GM12878 (cell line): ENCODE measurements at regions not wholly inside any gene's neighbourhood (a gene's known extent, or its start where the extent isn't known, plus 50 kb on each side); places are given as distances from the start of the nearest gene placed in this dataset.

Source experiments
- ATF7 ChIP-seq: fragments of 450-650 bp; IDR thresholded peaks from 2 replicates; pipeline ENCODE4 v1.6.1; 2016; ENCODE audit warnings: low read depth, mild to moderate bottlenecking
- BHLHE40 ChIP-seq, 2 experiments: fragments of 450-650 bp in 1 of 2; IDR thresholded peaks; 2 replicates each; pipeline ENCODE4 v1.6.1; 2011 to 2017; ENCODE audit warnings: low read depth in 2 of 2, borderline replicate concordance in 1 of 2, improper control_type of control experiment in 1 of 2, low read length in 1 of 2, mild to moderate bottlenecking in 1 of 2
- DPF2 ChIP-seq: fragments of 450-650 bp; IDR thresholded peaks from 2 replicates; pipeline ENCODE4 v1.6.1; 2017; ENCODE audit warnings: mild to moderate bottlenecking
- E4F1 ChIP-seq: fragments of 450-650 bp; IDR thresholded peaks from 2 replicates; pipeline ENCODE4 v1.6.1; 2018; ENCODE audit warnings: borderline replicate concordance, mild to moderate bottlenecking; ENCODE audit not compliant: partially characterized antibody
- ETV6 ChIP-seq, 2 experiments: fragments of 450-650 bp in 1 of 2; IDR thresholded peaks in 1 of 2; conservative IDR thresholded peaks in 1 of 2; 2 replicates each; pipeline ENCODE4 v1.6.1; 2014; ENCODE audit warnings: antibody characterized with exemption in 1 of 2, borderline replicate concordance in 1 of 2, low read depth in 1 of 2, mild to moderate bottlenecking in 1 of 2, moderate library complexity in 1 of 2
- IKZF1 ChIP-seq: fragments of 450-650 bp; conservative IDR thresholded peaks from 2 replicates; pipeline ENCODE4 v1.6.1; 2017; ENCODE audit warnings: antibody characterized with exemption, mild to moderate bottlenecking
- IKZF2 ChIP-seq, 2 experiments: fragments of 450-650 bp; IDR thresholded peaks; 2 replicates each; pipeline ENCODE4 v1.6.1; 2017; ENCODE audit warnings: mild to moderate bottlenecking in 2 of 2, moderate library complexity in 2 of 2
- KAT2A ChIP-seq: conservative IDR thresholded peaks from 2 replicates; pipeline ENCODE4 v1.6.1; 2011; ENCODE audit warnings: low read depth, low read length; ENCODE audit not compliant: control insufficient read depth
- NFYB ChIP-seq: IDR thresholded peaks from 2 replicates; pipeline ENCODE4 v1.6.1; 2011; ENCODE audit warnings: low read depth, mild to moderate bottlenecking, low read length, improper control_type of control experiment, moderate library complexity; ENCODE audit not compliant: insufficient read depth
- NR2C1 ChIP-seq: fragments of 450-650 bp; IDR thresholded peaks from 2 replicates; pipeline ENCODE4 v1.6.1; 2017; ENCODE audit warnings: antibody characterized with exemption, mild to moderate bottlenecking, moderate library complexity
- NR2F1 ChIP-seq: fragments of 450-650 bp; conservative IDR thresholded peaks from 2 replicates; pipeline ENCODE4 v1.6.1; 2017; ENCODE audit warnings: mild to moderate bottlenecking
- POLR2A ChIP-seq: IDR thresholded peaks from 2 replicates; pipeline ENCODE4 v1.6.1; 2011; ENCODE audit warnings: low read depth, mild to moderate bottlenecking, low read length
- RBBP5 ChIP-seq: fragments of 200-600 bp; sonication (generic); conservative IDR thresholded peaks from 2 replicates; pipeline ENCODE4 v1.6.1; 2016
- RUNX3 ChIP-seq: IDR thresholded peaks from 2 replicates; pipeline ENCODE4 v1.6.1; 2012; ENCODE audit warnings: low read length, inconsistent platforms
- SIX5 ChIP-seq: IDR thresholded peaks from 2 replicates; pipeline ENCODE4 v1.6.1; 2011; ENCODE audit warnings: mild to moderate bottlenecking, low read depth, low read length, moderate library complexity; ENCODE audit not compliant: severe bottlenecking
- SMARCA5 ChIP-seq: fragments of 450-650 bp; IDR thresholded peaks from 2 replicates; pipeline ENCODE4 v1.6.1; 2017; ENCODE audit warnings: mild to moderate bottlenecking
- SP1 ChIP-seq: IDR thresholded peaks from one replicate; pipeline ENCODE4 v1.6.1; 2011; ENCODE audit warnings: low read depth, low read length
- SPI1 ChIP-seq: IDR thresholded peaks from 2 replicates; pipeline ENCODE4 v1.6.1; 2011; ENCODE audit warnings: low read depth, mild to moderate bottlenecking, low read length, moderate library complexity, borderline replicate concordance; ENCODE audit not compliant: insufficient read depth
- SRF ChIP-seq, 2 experiments: IDR thresholded peaks; 2 replicates each; pipeline ENCODE4 v1.6.1; 2011; ENCODE audit warnings: low read depth in 2 of 2, low read length in 2 of 2, mild to moderate bottlenecking in 1 of 2, moderate library complexity in 1 of 2
- STAT1 ChIP-seq: fragments of 450-650 bp; conservative IDR thresholded peaks from 2 replicates; pipeline ENCODE4 v1.6.1; 2014; ENCODE audit warnings: antibody characterized with exemption, mild to moderate bottlenecking
- TF ChIP-seq, protein P1 (sequence below): fragments of 450-650 bp; formaldehyde crosslinking; IDR thresholded peaks from 2 replicates; pipeline ENCODE4 v1.4.0; 2020; ENCODE audit warnings: mild to moderate bottlenecking, moderate library complexity
- TF ChIP-seq, protein P2 (sequence below): fragments of 450-650 bp; formaldehyde crosslinking; IDR thresholded peaks from 2 replicates; pipeline ENCODE4 v1.4.0; 2022; ENCODE audit warnings: mild to moderate bottlenecking, moderate library complexity

GRCh38 chr2:7450188-7450832 is 533.1 kb downstream of the RNF144A start (continued):
- TF ChIP-seq E4F1 = no peak
- TF ChIP-seq, protein P1, sequence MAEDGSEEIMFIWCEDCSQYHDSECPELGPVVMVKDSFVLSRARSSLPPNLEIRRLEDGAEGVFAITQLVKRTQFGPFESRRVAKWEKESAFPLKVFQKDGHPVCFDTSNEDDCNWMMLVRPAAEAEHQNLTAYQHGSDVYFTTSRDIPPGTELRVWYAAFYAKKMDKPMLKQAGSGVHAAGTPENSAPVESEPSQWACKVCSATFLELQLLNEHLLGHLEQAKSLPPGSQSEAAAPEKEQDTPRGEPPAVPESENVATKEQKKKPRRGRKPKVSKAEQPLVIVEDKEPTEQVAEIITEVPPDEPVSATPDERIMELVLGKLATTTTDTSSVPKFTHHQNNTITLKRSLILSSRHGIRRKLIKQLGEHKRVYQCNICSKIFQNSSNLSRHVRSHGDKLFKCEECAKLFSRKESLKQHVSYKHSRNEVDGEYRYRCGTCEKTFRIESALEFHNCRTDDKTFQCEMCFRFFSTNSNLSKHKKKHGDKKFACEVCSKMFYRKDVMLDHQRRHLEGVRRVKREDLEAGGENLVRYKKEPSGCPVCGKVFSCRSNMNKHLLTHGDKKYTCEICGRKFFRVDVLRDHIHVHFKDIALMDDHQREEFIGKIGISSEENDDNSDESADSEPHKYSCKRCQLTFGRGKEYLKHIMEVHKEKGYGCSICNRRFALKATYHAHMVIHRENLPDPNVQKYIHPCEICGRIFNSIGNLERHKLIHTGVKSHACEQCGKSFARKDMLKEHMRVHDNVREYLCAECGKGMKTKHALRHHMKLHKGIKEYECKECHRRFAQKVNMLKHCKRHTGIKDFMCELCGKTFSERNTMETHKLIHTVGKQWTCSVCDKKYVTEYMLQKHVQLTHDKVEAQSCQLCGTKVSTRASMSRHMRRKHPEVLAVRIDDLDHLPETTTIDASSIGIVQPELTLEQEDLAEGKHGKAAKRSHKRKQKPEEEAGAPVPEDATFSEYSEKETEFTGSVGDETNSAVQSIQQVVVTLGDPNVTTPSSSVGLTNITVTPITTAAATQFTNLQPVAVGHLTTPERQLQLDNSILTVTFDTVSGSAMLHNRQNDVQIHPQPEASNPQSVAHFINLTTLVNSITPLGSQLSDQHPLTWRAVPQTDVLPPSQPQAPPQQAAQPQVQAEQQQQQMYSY = no peak
- TF ChIP-seq SPI1 = peak; percentile 86
- peak; percentile 38; the same call in 1 of the 2 replicates for TF ChIP-seq ATF7
- TF ChIP-seq IKZF1 = peak; percentile 41; the same call in 1 of the 2 replicates
- no peak for TF ChIP-seq POLR2A
- TF ChIP-seq NR2F1 = peak; percentile 57; the same call in 1 of the 2 replicates
- TF ChIP-seq SRF (IDR thresholded peaks at IDR 0.05; ENCODE audit: low read depth in 2 of 2, low read length in 2 of 2) = no peak
- no peak for TF ChIP-seq RBBP5
- no peak for TF ChIP-seq NR2C1
- TF ChIP-seq ETV6 (conservative IDR thresholded peaks at IDR 0.05 in 1 of 2, IDR thresholded peaks at IDR 0.05 in 1 of 2; ENCODE audit: borderline replicate concordance in 1 of 2, low read depth in 1 of 2) = no peak
- TF ChIP-seq SMARCA5 = peak; percentile 77; the same call in 1 of the 2 replicates
- TF ChIP-seq KAT2A = no peak
- TF ChIP-seq RUNX3 = peak; percentile 31; the same call in 1 of the 2 replicates
- 0 out of 4 replicates have a peak, but pooled peaks of 1 of the 2 experiments have one; percentile 21 for TF ChIP-seq IKZF2 (IDR thresholded peaks at IDR 0.05)
- TF ChIP-seq, protein P2, sequence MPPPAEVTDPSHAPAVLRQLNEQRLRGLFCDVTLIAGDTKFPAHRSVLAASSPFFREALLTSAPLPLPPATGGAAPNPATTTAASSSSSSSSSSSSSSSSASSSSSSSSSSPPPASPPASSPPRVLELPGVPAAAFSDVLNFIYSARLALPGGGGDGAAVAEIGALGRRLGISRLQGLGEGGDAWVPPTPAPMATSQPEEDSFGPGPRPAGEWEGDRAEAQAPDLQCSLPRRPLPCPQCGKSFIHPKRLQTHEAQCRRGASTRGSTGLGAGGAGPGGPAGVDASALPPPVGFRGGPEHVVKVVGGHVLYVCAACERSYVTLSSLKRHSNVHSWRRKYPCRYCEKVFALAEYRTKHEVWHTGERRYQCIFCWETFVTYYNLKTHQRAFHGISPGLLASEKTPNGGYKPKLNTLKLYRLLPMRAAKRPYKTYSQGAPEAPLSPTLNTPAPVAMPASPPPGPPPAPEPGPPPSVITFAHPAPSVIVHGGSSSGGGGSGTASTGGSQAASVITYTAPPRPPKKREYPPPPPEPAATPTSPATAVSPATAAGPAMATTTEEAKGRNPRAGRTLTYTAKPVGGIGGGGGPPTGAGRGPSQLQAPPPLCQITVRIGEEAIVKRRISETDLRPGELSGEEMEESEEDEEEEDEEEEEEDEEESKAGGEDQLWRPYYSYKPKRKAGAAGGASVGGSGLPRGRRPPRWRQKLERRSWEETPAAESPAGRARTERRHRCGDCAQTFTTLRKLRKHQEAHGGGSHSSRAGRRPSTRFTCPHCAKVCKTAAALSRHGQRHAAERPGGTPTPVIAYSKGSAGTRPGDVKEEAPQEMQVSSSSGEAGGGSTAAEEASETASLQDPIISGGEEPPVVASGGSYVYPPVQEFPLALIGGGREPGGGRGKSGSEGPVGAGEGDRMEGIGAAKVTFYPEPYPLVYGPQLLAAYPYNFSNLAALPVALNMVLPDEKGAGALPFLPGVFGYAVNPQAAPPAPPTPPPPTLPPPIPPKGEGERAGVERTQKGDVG (CRISPR knock-in tag) = no peak
- no peak for TF ChIP-seq STAT1
- TF ChIP-seq DPF2 = peak; percentile 58
- TF ChIP-seq NFYB = no peak
- TF ChIP-seq SP1 = no peak
- TF ChIP-seq SIX5 = no peak
- peak in 1 of 2 experiments; percentile 6; a peak in 1 of 4 replicates for TF ChIP-seq BHLHE40 (IDR thresholded peaks at IDR 0.05; ENCODE audit: borderline replicate concordance in 1 of 2, low read depth in 2 of 2, low read length in 1 of 2)
